Astrocyte (in vitro differentiated cells and primary cell): ENCODE measurements at regions not wholly inside any gene's neighbourhood (a gene's known extent, or its start where the extent isn't known, plus 50 kb on each side); places are given as distances from the start of the nearest gene placed in this dataset.

Experiments
- EZH2 ChIP-seq: IDR thresholded peaks from 2 replicates; pipeline ENCODE4 v1.6.1; 2012; ENCODE audit warnings: mild to moderate bottlenecking, low read length, inconsistent platforms; ENCODE audit not compliant: insufficient read depth
- TF ChIP-seq, protein P1 (sequence below): IDR thresholded peaks from 2 replicates; pipeline ENCODE4 v1.5.1; 2011; ENCODE audit warnings: low read depth, mild to moderate bottlenecking, inconsistent platforms, low read length, moderate library complexity; ENCODE audit not compliant: insufficient read depth

DNA sequence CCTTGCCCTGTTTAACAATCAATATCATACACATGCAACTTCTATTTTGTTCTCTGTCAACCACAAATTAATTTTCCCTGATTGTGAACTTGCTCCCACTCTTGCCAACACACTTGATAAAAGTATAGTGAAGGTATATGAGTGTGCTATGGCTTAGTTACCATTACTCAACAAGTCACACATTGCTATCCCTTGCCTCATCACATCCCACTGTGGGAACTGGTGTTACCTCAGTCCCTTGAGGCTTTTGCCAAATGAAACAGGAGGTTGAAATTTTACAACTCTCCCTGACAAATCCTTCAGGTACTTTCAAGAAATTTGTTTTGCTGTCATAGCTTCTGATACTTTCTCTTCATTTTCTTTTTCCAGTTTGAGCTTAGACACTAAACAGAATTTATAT, 472.5 kb upstream of the SEMA3D start:
- no peak for TF ChIP-seq EZH2
- TF ChIP-seq, protein P1, sequence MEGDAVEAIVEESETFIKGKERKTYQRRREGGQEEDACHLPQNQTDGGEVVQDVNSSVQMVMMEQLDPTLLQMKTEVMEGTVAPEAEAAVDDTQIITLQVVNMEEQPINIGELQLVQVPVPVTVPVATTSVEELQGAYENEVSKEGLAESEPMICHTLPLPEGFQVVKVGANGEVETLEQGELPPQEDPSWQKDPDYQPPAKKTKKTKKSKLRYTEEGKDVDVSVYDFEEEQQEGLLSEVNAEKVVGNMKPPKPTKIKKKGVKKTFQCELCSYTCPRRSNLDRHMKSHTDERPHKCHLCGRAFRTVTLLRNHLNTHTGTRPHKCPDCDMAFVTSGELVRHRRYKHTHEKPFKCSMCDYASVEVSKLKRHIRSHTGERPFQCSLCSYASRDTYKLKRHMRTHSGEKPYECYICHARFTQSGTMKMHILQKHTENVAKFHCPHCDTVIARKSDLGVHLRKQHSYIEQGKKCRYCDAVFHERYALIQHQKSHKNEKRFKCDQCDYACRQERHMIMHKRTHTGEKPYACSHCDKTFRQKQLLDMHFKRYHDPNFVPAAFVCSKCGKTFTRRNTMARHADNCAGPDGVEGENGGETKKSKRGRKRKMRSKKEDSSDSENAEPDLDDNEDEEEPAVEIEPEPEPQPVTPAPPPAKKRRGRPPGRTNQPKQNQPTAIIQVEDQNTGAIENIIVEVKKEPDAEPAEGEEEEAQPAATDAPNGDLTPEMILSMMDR = no peak
